ENCODE measurements at regions not wholly inside any gene's neighbourhood (a gene's known extent, or its start where the extent isn't known, plus 50 kb on each side); places are given as distances from the start of the nearest gene placed in this dataset.

DNA sequence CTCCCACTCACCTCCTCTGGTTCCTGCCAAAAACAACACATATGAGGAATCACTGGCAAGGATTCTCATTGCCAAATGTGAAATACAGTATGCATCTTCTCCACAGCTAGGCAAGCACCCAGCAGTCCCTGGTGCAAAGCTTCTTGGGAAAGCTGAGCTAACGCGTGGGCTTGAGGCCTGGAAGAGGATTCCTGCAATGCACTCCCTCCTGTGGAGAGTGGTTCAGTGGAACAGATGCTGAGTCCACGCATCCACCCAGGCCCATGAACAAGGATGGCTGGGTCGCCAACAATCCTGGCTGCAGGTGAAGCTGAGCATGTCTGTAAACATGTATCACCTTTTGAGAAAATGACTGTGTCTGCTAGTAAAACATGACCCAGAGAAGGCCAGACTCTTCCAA lies 113.2 kb upstream of the CHST15 start:
- no peak for DNase-seq (ENCODE audit: low spot score, unreplicated experiment)
- H3K36me3 Mint-ChIP-seq (ENCODE audit: insufficient read depth), result no peaks in the 10 kb centered on the region
- peaks cover 3% of the 10 kb centered on the region for H3K9me3 Mint-ChIP-seq (ENCODE audit: low read depth)
- H3K27me3 Mint-ChIP-seq, result no peaks in the 10 kb centered on the region
- no peaks in the 10 kb centered on the region for H3K4me1 Mint-ChIP-seq (ENCODE audit: low read depth)
- H3K27ac Mint-ChIP-seq, result no peak overlapping the region
- TF ChIP-seq, protein P1, sequence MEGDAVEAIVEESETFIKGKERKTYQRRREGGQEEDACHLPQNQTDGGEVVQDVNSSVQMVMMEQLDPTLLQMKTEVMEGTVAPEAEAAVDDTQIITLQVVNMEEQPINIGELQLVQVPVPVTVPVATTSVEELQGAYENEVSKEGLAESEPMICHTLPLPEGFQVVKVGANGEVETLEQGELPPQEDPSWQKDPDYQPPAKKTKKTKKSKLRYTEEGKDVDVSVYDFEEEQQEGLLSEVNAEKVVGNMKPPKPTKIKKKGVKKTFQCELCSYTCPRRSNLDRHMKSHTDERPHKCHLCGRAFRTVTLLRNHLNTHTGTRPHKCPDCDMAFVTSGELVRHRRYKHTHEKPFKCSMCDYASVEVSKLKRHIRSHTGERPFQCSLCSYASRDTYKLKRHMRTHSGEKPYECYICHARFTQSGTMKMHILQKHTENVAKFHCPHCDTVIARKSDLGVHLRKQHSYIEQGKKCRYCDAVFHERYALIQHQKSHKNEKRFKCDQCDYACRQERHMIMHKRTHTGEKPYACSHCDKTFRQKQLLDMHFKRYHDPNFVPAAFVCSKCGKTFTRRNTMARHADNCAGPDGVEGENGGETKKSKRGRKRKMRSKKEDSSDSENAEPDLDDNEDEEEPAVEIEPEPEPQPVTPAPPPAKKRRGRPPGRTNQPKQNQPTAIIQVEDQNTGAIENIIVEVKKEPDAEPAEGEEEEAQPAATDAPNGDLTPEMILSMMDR (IDR thresholded peaks at IDR 0.05; ENCODE audit: unreplicated experiment), result no peak
- H3K4me3 Mint-ChIP-seq (ENCODE audit: low read depth), result no peak overlapping the region

DNA sequence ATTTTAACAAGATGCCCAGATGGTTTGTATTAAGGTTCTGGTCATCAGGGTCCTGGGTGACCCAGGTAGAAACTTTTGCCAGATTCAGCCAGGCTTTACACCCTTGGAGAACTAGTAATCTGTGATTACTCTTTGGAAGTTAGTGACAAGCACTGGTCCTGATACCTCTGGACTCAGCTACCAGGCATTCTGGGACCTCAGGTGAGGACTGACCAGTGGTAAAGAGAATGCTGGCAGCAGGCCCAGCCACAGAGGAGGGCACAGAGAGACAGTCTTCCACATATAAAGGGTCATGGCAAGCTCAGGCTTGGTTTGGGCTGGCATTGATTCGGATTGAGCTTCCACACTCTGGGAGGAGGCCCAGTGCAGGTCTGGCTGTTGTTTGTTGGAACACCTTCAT lies 112.0 kb upstream of the CHST15 start:
- Mint-ChIP-seq H3K4me3 (ENCODE audit: low read depth) (no peak overlapping the region), H3K27me3 (peaks cover 2% of the 10 kb centered on the region), H3K27ac (no peak overlapping the region), H3K9me3 (ENCODE audit: low read depth) (peaks cover 3% of the 10 kb centered on the region), H3K36me3 (ENCODE audit: insufficient read depth) (no peaks in the 10 kb centered on the region), H3K4me1 (ENCODE audit: low read depth) (no peaks in the 10 kb centered on the region)
- DNase-seq (ENCODE audit: low spot score, unreplicated experiment), result no peak
- TF ChIP-seq, protein P1 (IDR thresholded peaks at IDR 0.05; ENCODE audit: unreplicated experiment), result no peak

DNA sequence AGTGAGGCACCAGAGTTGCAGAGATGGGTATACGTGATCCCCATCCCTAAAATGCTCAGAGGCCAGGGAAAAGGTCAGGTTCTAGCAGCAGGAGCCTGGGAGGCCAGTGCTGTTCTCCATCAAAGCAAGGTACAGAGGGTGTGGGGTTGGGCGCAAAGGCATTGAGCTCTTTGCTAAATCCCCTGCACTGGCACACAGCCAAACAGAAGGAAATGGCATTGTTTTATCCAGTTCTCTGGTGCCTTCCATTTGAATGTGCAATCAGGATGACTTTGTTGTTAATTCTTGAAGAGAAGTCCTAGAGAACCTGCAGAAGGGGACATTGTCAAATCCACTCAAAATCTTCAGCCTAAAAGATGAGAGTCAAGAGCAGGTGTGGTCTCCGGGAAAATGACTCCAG lies 111.3 kb upstream of the CHST15 start:
- Mint-ChIP-seq H3K9me3 (ENCODE audit: low read depth) (peaks cover 3% of the 10 kb centered on the region), H3K27me3 (peaks cover 6% of the 10 kb centered on the region), H3K4me3 (ENCODE audit: low read depth) (no peak overlapping the region), H3K4me1 (ENCODE audit: low read depth) (no peaks in the 10 kb centered on the region), H3K27ac (no peak overlapping the region), H3K36me3 (ENCODE audit: insufficient read depth) (no peaks in the 10 kb centered on the region)
- no peak for DNase-seq (ENCODE audit: low spot score, unreplicated experiment)
- TF ChIP-seq, protein P1 (IDR thresholded peaks at IDR 0.05; ENCODE audit: unreplicated experiment), result no peak

DNA sequence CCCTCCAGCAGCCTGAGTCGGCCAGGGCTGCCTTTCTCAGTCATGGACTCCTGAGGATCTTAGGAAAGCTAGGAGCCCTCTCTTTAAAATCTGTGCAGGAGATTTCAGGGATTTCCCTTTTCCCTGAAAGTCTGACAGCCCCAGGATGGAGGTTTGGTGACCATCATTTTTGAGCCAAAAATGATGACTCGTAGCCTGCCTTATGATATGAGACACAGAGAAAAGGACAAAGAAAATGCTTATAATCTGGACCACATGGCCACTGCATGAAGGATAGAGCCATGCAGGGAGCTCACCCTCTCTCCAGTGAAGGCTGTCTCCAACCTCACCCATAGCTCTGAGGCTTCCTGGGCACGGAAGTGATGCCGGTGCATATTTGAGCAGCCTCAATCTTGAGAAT lies 106.6 kb upstream of the CHST15 start:
- no peaks in the 10 kb centered on the region for H3K9me3 Mint-ChIP-seq (ENCODE audit: low read depth)
- H3K27ac Mint-ChIP-seq, result no peak overlapping the region
- no peak overlapping the region for H3K4me3 Mint-ChIP-seq (ENCODE audit: low read depth)
- H3K27me3 Mint-ChIP-seq, result peaks cover 9% of the 10 kb centered on the region
- TF ChIP-seq, protein P1 (IDR thresholded peaks at IDR 0.05; ENCODE audit: unreplicated experiment), result no peak
- no peaks in the 10 kb centered on the region for H3K4me1 Mint-ChIP-seq (ENCODE audit: low read depth)
- H3K36me3 Mint-ChIP-seq (ENCODE audit: insufficient read depth), result no peaks in the 10 kb centered on the region
- DNase-seq (ENCODE audit: low spot score, unreplicated experiment), result no peak

DNA sequence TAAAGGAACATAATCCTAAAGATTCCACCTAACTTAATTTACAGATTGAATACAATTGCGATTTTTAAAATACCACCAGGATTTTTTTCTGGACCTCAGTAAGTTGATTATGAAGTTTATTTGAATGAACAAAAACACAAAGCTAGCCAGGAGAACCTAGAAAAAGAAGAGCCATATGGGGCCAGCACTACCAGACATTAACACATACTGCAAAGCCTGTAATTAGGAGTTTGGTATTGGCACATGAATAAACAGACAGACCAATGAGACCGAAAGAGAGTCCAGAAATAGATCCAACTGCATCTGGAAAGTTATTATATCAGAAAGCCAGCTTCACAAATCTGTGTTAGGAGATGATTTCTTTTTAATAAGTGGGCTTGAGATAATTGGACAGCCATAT lies 105.5 kb upstream of the CHST15 start:
- no peak for DNase-seq (ENCODE audit: low spot score, unreplicated experiment)
- no peak overlapping the region for H3K27ac Mint-ChIP-seq
- no peaks in the 10 kb centered on the region for H3K4me1 Mint-ChIP-seq (ENCODE audit: low read depth)
- no peaks in the 10 kb centered on the region for H3K36me3 Mint-ChIP-seq (ENCODE audit: insufficient read depth)
- peaks cover 9% of the 10 kb centered on the region for H3K27me3 Mint-ChIP-seq
- no peaks in the 10 kb centered on the region for H3K9me3 Mint-ChIP-seq (ENCODE audit: low read depth)
- TF ChIP-seq, protein P1 (IDR thresholded peaks at IDR 0.05; ENCODE audit: unreplicated experiment), result no peak
- no peak overlapping the region for H3K4me3 Mint-ChIP-seq (ENCODE audit: low read depth)
